ENCODE measurements at regions not wholly inside any gene's neighbourhood (a gene's known extent, or its start where the extent isn't known, plus 50 kb on each side); places are given as distances from the start of the nearest gene placed in this dataset.

DNA sequence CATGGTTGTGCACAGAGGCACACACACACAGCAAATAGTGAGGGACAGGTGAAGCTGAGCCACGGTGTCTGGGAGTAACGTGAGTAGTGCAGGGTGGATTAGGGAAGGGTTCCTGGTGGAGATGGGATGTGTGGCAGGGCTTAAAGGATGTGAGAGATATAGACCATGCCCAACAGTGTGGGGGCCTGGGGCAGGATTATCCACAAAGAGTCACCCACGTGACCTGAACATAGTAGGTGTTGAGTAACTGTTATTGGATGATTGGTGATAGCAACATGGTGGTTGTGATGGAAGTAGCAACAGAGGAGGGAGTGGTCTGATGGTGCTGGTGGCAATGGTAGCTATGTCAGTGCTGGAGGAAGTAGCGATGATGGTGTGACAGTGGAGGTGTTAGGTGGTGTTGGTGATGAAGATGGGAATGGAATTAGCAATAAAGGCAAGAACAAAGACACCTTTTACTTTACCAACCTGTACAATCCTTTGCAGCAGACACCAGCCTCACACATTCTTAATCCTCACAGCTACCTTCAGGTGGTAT is 135.1 kb downstream of the MRPL14 start:
- Histone ChIP-seq H3K9me3 (no peaks in the 10 kb centered on the region), H3K4me3 (no peak overlapping the region), H3K27ac (no peak overlapping the region), H3K27me3 (no peaks in the 10 kb centered on the region), H3K36me3 (ENCODE audit: low read depth, missing control alignments) (no peaks in the 10 kb centered on the region), H3K4me1 (peaks cover 16% of the 10 kb centered on the region)
- 92 to 93% methylated on average over 4 of the region's 4 CpGs for WGBS, 2 donors
- DNase-seq = no peak
- TF ChIP-seq, protein P1, sequence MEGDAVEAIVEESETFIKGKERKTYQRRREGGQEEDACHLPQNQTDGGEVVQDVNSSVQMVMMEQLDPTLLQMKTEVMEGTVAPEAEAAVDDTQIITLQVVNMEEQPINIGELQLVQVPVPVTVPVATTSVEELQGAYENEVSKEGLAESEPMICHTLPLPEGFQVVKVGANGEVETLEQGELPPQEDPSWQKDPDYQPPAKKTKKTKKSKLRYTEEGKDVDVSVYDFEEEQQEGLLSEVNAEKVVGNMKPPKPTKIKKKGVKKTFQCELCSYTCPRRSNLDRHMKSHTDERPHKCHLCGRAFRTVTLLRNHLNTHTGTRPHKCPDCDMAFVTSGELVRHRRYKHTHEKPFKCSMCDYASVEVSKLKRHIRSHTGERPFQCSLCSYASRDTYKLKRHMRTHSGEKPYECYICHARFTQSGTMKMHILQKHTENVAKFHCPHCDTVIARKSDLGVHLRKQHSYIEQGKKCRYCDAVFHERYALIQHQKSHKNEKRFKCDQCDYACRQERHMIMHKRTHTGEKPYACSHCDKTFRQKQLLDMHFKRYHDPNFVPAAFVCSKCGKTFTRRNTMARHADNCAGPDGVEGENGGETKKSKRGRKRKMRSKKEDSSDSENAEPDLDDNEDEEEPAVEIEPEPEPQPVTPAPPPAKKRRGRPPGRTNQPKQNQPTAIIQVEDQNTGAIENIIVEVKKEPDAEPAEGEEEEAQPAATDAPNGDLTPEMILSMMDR (IDR thresholded peaks at IDR 0.05) = no peak
- intact Hi-C loops (cut with DNase I; ENCODE audit: low total_unique reads) = no loop called here

DNA sequence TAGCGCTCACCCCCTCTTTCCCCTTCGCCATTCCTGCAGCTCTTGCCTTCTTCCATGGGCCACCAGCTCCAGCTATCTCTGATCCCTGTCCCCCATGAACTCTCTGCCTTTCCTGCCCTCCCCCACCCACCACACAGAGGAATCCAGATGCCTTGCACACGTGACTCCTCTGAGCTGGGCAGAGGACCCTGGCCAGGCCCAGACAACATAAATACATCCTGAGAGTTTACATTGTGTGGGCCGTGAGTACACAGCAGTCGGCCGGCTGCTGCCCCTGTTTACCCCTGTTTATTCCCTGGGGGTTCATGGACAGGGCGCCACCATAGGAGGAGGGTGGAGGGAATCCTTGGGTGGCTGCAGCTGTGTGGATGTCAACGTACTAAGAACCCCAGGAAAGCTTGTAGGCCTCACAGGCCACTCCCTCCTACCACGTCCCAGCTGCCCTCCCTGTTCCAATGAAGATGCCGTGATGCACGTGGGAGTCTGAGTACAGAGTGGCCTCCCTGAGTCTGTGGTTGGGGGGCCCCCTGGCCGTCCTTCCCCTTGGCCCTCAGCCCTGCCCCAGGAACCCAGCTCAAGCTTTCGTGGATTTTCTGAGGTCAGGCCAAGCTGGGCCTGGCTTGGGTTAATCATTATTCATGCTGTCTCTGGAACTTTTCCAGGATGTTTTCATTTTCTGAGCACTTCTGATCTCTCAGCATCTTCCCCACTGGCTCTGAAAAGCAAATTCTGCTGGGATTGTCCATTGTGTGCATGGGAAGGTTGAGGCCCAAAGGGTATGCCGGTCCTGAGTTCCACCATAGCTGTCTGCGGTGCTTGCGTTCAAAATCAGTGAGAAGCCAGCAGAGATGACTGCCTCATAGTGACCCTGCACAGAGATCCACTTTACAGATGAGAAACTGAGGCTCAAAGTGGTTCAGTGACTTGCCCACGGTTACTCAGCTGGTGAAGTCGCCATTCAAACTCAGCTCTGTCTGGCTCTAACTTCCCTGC is 136.3 kb downstream of the MRPL14 start:
- peaks cover 16% of the 10 kb centered on the region for H3K4me1 ChIP-seq
- 62 to 66% methylated on average over 16 to 18 of the region's 18 CpGs for WGBS, 2 donors
- no peak overlapping the region for H3K27ac ChIP-seq
- no peaks in the 10 kb centered on the region for H3K36me3 ChIP-seq (ENCODE audit: low read depth, missing control alignments)
- no peaks in the 10 kb centered on the region for H3K9me3 ChIP-seq
- TF ChIP-seq, protein P1 (IDR thresholded peaks at IDR 0.05) = no peak
- no peak for TF ChIP-seq POLR2A (IDR thresholded peaks at IDR 0.05)
- DNase-seq = peak; percentile 43
- intact Hi-C loops (cut with DNase I; ENCODE audit: low total_unique reads) = no loop called here
- H3K27me3 ChIP-seq = no peaks in the 10 kb centered on the region
- H3K4me3 ChIP-seq = no peak overlapping the region

DNA sequence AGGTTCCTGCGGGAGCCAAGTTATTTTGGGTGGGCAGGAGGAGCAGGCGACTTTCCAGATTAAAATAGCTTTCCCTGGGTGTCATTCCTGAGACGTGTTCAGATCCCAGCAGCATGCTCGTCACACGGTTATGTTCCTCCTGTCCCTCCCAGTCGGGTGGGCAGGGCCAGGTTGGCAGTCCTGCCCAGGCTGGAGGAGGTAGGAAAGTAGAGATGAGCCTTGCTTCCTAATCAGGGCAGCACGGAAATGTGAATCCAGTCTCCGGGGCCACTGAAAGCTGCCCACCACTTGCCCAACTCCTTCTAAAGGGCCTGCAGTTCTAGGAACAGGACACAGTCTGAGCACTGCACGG is 137.0 kb downstream of the MRPL14 start:
- Histone ChIP-seq H3K4me3 (no peak overlapping the region), H3K27ac (no peak overlapping the region), H3K36me3 (ENCODE audit: low read depth, missing control alignments) (no peaks in the 10 kb centered on the region), H3K4me1 (peaks cover 16% of the 10 kb centered on the region), H3K27me3 (no peaks in the 10 kb centered on the region), H3K9me3 (no peaks in the 10 kb centered on the region)
- DNase-seq = no peak
- WGBS, 2 donors = 56 to 61% methylated on average over 9 of the region's 9 CpGs
- no peak for TF ChIP-seq POLR2A (IDR thresholded peaks at IDR 0.05)
- TF ChIP-seq, protein P1 (IDR thresholded peaks at IDR 0.05) = no peak
- intact Hi-C loops (cut with DNase I; ENCODE audit: low total_unique reads) = no loop called here

DNA sequence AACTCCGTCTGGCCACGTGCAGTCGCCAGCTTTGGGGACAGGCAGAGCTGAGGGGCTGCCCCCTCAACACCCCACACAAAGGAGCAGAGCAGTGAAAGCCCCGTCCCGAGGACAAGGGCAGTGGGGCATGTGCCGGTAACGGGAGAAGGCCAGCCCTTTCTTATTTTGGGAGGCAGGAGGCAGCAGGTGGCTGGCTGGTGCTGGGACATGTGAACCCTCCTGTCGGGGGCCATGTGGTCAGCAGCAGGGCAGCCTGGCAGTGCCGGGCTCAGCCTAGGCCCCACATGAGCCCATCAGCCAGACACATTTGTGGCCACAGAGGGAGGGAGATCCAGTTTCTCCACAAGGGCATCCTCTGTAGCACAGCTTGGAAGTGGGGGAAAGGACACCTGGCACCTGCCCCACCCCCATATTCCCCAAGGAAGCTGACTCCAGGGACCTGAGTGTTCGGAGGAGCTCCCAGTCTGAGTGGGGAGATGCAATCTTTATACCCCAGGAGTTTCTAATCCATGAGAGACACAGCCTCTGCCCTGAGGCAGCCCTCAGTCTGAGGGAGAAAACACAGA is 137.6 kb downstream of the MRPL14 start:
- Histone ChIP-seq H3K4me1 (peaks cover 16% of the 10 kb centered on the region), H3K36me3 (ENCODE audit: low read depth, missing control alignments) (no peaks in the 10 kb centered on the region), H3K9me3 (no peaks in the 10 kb centered on the region), H3K27ac (no peak overlapping the region), H3K4me3 (no peak overlapping the region), H3K27me3 (no peaks in the 10 kb centered on the region)
- 81 to 84% methylated on average over 9 to 10 of the region's 10 CpGs for WGBS, 2 donors
- DNase-seq = no peak
- intact Hi-C loops (cut with DNase I; ENCODE audit: low total_unique reads) = no loop called here
- TF ChIP-seq, protein P1 (IDR thresholded peaks at IDR 0.05) = no peak
- TF ChIP-seq POLR2A (IDR thresholded peaks at IDR 0.05) = no peak
